Endometrium (tissue), 2 donors: ENCODE measurements at regions not wholly inside any gene's neighbourhood (a gene's known extent, or its start where the extent isn't known, plus 50 kb on each side); places are given as distances from the start of the nearest gene placed in this dataset.

ENCODE experiments used
- FAIRE-seq: peaks from 2 replicates; lab custom pipeline; 2012; peaks lifted over from hg19 to GRCh38; lab: Jason Lieb, UNC
- donor health status: control.
- donor health status: control.

DNA sequence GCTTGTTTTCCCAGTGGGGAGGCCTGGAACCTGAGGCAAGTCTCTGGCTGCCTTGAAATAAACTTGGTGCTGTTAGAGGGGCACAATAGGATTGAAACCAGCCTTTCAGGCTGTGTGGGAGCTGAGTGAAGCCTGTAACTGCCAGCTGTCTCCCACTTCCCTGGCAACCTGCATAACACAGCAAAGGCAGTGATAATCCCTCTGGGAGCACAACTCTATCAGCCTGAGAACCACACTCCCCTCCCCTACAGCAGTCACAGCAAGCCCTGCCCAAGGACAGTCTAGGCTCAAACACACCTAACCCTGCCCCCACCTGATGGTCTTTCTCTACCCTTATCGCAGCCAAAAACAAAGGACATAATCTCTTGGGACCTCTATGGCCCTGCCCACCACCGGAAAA lies 683.8 kb upstream of the ATXN8OS start:
- FAIRE-seq, result no peak

DNA sequence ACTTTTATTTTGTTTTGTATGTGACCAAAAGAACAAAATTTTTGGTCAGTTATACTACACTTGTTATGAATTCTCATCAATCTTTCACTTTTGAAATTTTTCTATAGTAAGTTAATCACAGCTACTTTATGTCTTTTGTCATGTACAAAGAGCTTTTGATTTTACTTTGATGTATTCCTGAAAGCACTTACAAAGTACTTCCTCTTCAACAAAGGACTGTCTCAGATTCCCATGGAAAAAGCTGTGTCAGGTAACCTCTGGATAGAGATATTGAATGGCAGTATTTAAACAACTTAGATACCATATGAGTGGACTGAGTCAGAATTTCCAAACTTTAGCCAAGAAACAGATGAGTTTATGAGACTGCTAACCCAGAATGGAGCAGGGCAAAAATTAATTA lies 689.3 kb upstream of the ATXN8OS start:
- no peak for FAIRE-seq

DNA sequence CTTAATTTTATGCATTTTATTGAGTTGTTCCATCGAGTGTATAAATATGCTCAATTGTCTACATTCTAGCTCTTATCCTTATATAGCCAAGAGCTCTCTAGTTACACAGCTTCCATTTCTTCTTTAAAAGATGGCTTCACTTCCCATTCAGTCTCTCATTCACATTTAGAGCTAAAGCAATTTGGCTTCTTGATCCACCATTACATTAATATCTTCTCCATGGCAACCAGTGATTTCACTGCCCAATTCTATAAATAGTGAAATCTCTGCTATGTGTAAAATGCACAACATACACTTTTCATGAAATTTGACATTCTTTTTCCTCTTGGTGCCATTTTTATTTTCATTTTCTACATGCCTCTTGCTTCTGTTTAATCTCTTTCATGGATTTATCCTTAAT lies 696.9 kb upstream of the ATXN8OS start:
- no peak for FAIRE-seq

DNA sequence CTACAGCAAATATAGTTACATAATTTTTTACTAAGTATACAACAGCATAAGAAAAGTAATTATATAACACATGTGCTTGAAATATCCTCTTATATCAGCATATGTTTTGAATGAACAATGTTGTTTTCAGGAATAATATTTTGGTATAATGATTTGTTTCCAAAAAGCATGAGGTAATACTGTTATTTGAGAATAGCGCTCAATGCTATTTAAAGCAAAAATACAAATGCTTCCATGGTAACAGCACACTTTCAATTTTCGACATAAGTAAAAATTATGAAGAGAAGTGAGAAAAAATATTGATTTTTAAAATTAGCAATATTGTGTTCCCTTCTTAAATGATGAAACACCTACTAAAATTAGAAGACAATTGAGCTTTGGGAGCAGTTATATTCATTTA lies 715.9 kb upstream of the ATXN8OS start:
- FAIRE-seq, result no peak

DNA sequence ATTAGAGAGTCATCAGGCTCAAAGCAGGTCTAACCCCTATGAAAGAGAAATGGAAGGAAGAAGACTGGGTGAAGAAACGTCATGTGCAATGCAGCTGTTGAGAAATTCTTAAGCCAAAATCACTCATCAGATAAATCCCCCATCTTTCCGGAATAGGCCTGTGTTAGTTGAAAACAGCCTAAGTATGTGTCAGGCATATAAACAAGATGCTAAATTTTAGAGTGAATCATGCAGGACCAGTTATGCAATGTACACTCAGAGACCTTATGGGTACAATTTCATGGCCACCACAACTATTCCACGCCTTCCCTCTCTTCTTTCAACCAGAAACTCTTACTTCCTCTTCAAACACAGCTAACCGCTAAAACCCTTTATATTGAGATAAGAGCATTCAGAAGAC lies 717.7 kb upstream of the ATXN8OS start:
- no peak for FAIRE-seq

- no peak for FAIRE-seq
These were observed 733.7 kb upstream of the ATXN8OS start for GRCh38 chr13:69373747-69374425.

DNA sequence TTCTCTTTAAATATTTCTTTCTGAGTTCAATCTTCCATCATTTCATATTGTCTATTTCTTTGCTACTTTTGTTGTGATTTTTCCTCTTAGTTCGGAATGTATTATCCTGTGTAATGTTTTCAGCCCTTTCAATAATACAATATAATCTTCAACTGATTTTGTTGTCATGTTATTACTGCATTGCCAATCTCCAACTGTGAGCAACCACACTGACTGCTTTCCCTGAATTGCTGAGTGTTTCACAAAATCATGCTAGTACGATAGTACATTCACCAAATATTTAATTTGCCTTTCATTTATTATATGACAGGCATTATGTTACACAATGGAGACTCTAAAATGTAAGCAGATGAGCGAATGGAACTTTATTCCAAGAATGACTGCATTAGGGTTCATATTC lies 744.3 kb upstream of the ATXN8OS start:
- no peak for FAIRE-seq

DNA sequence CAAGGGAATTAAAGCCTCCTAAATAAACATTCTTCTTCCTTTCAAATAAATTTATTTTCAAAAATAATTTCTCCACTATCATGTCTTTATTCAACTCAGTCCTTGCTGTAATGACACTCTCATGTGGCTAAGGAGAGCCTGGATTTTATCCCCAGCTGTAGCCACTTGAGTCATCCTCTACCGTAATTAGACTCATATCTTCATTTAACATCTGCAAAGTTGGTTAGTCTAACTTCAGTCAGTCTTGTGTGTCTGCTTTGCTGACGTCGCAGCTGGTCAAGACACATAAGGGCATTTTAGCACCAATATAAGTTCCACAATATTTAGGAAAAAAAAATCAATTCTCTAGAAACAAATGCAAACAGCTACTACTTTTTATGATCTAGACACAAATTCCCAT lies 776.4 kb upstream of the ATXN8OS start:
- no peak for FAIRE-seq

DNA sequence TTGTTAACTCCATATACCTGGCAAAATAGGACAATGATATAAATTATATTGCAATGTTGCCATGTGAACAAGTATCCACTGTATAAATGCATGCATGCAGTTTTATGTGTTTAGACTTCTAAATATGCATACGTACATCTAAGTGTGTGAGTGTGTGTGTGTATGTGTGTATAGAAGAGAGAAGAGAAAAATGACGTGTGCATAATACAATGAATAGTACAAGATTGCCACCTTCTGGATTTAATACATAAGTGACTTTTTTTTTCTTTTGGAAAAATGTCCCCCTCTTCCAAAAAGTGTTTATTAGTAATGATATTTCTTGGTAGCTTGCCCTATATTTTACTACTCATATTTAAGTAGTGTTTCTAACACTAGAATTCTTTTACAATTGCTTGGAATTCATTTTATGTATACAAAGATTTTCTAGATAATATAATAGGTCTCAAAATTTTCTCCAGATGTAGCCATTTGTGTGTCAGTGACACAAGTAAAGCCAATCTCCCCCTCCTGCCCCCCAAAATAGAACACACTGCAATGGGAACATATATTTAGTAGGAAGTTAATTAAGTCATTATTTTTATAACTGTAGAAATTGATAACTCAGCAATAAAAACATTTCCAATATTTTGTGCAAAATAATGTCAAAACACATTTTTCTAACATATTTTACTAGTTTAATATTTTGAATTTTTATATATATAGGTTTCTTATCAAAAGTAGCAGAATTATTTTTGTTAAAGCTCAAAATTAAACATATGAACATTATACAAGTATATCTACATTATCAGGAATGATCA lies 783.3 kb upstream of the ATXN8OS start:
- peak; percentile 51 for FAIRE-seq

- no peak for FAIRE-seq
These were observed 788.0 kb upstream of the ATXN8OS start for GRCh38 chr13:69319656-69320055.

- FAIRE-seq, result no peak
These were observed 792.6 kb upstream of the ATXN8OS start for GRCh38 chr13:69315039-69315438.

DNA sequence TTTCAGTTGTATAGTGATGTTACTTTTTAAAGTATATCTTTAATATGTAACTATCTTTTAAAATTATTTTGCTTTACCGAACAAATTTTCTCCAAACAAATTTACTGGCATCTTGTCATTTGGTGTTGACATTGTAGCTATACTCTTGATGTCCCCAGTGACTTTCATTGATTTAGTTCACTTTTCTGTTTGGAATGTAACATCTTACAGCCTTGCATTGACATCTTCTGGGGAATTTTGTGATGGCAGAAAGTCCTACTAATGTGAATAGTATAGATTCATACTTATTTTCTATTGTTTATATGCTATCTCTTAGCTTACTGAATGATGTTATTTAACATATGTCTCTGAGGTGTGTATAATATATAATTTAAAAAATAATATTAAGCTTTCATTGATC lies 800.9 kb upstream of the ATXN8OS start:
- FAIRE-seq, result no peak

GRCh38 chr13:69300131-69300530 lies 807.5 kb upstream of the ATXN8OS start:
- no peak for FAIRE-seq

GRCh38 chr13:69296130-69296529 lies 811.5 kb upstream of the ATXN8OS start:
- no peak for FAIRE-seq

DNA sequence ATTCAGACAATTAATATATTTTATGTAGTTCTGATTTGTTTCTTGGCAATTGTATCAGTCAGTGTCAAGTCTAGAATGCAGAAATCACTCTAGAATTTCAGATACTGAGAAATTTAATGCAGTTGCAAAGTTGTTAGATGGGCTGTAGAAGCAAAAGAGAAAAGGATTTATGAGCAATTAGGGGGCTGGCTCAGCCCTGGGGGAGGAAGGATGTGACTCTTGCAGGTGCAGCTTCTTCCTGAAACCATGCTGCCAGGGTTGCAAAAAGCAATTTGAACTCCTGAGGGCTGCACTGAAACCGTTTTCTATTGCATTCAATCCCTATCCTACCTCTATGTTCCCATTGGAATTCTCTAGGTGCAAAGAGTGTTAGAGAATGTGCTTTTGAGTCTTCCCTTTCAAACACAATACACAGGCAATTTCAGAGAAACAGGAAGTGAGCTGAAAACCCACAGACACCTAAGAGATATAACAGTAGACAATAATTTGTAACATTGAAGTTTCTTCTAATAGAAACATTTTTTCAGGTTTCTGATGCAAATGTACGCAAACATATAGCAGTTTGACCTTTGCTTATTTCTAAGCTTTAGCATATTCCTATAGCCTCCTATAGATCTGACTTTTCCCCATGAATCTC lies 814.7 kb upstream of the ATXN8OS start:
- no peak for FAIRE-seq

- FAIRE-seq, result no peak
These were observed 816.2 kb upstream of the ATXN8OS start for GRCh38 chr13:69291292-69291906.

- no peak for FAIRE-seq
These were observed 819.6 kb upstream of the ATXN8OS start for GRCh38 chr13:69288026-69288425.

DNA sequence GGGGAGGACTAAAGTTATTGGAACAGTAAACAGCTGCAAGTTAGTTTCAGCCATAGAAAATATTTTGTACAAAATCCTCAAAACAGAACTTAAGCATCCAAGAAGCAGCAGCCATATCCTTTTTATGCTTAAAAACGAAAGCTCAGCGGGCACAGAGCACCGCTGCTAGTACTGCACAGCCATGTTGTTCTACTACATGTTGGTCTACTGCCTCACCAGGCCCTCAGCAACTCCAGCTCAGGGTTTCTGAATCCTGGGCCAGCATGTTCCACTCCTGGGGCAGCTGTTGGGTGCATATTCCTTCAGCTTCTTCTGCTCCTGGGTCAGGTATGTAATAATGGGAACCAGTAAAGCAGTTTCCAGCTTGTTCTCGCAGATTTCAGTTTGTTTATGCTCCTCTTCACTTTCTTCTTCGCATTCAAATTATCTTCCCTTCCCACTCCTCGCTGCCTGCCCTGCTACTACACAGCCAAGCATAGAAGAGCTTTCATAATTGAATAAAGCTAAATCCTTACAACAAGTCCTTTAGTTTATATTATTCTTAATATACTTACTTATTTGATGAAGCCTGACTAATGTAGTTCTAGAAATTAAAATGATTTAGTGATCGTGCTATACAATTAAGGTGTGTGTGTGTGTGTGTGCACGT lies 820.5 kb upstream of the ATXN8OS start:
- no peak for FAIRE-seq

- FAIRE-seq, result no peak
These were observed 823.8 kb upstream of the ATXN8OS start for GRCh38 chr13:69283837-69284236.

GRCh38 chr13:69283301-69283700 lies 824.3 kb upstream of the ATXN8OS start:
- no peak for FAIRE-seq

GRCh38 chr13:69280399-69280798 lies 827.2 kb upstream of the ATXN8OS start:
- no peak for FAIRE-seq

GRCh38 chr13:69279213-69279612 lies 828.4 kb upstream of the ATXN8OS start:
- FAIRE-seq, result no peak
